CD14-positive monocyte (primary cell): ENCODE measurements at regions not wholly inside any gene's neighbourhood (a gene's known extent, or its start where the extent isn't known, plus 50 kb on each side); places are given as distances from the start of the nearest gene placed in this dataset.

Experiments
- DNase-seq, 3 donors: peaks; one replicate each; pipeline ENCODE4 v3.0.0-alpha.2; 2011 to 2022
- H2AFZ ChIP-seq: 2 replicates; pipeline ENCODE4 v1.6.0; 2012; ENCODE audit warnings: mild to moderate bottlenecking, low read depth, low read length, inconsistent platforms; ENCODE audit not compliant: insufficient read depth, poor library complexity, severe bottlenecking
- H3K27ac ChIP-seq, 2 donors: 1 replicate in 1 of 2; 2 replicates in 1 of 2; pipeline ENCODE4 v1.5.1; 2012 to 2013; ENCODE audit warnings: low read length in 2 of 2, control low read depth in 1 of 2, inconsistent platforms in 1 of 2, low read depth in 1 of 2, mild to moderate bottlenecking in 1 of 2
- H3K27me3 ChIP-seq, 2 donors: one replicate each; pipeline versions ENCODE4 v1.6.0 to v1.6.1; 2011 to 2013; ENCODE audit warnings: low read length in 2 of 2; ENCODE audit not compliant: control insufficient read depth in 2 of 2, insufficient read depth in 2 of 2
- H3K36me3 ChIP-seq, 2 donors: replicated peaks in 1 of 2; 1 replicate in 1 of 2; 2 replicates in 1 of 2; pipeline versions ENCODE4 v1.5.1 to v1.6.1; 2012 to 2013; ENCODE audit warnings: low read length in 2 of 2, control low read depth in 1 of 2, inconsistent platforms in 1 of 2, mild to moderate bottlenecking in 1 of 2; ENCODE audit not compliant: insufficient read depth in 2 of 2, control insufficient read depth in 1 of 2
- H3K4me1 ChIP-seq, 2 donors: 1 replicate in 1 of 2; 2 replicates in 1 of 2; pipeline versions ENCODE4 v1.5.1 to v1.6.1; 2012 to 2013; ENCODE audit warnings: low read length in 2 of 2, control low read depth in 1 of 2, inconsistent platforms in 1 of 2, mild to moderate bottlenecking in 1 of 2, moderate library complexity in 1 of 2; ENCODE audit not compliant: insufficient read depth in 2 of 2, control insufficient read depth in 1 of 2
- H3K4me2 ChIP-seq: replicated peaks from 2 replicates; pipeline ENCODE3; 2012; ENCODE audit warnings: low read length, moderate library complexity, mild to moderate bottlenecking; ENCODE audit not compliant: poor library complexity, severe bottlenecking; ENCODE audit errors: extremely low read depth
- H3K4me3 ChIP-seq, 3 experiments: fragments of 200-600 bp in 1 of 3; sonication (generic) in 1 of 3; replicated peaks in 1 of 3; 1 replicate in 2 of 3; 2 replicates in 1 of 3; pipeline ENCODE4 v1.5.1; 2011 to 2013; ENCODE audit warnings: low read length in 3 of 3, mild to moderate bottlenecking in 3 of 3, control low read depth in 2 of 3, low read depth in 2 of 3, inconsistent platforms in 1 of 3, moderate library complexity in 1 of 3
- H3K79me2 ChIP-seq: 2 replicates; pipeline ENCODE4 v1.6.0; 2012; ENCODE audit warnings: mild to moderate bottlenecking, control low read depth, inconsistent platforms, low read length, moderate library complexity; ENCODE audit not compliant: insufficient read depth
- H3K9ac ChIP-seq: 2 replicates; pipeline ENCODE4 v1.6.0; 2017; ENCODE audit warnings: low read length, mild to moderate bottlenecking; ENCODE audit not compliant: insufficient read depth, poor library complexity, severe bottlenecking
- H3K9me3 ChIP-seq, 2 donors: replicated peaks in 1 of 2; 1 replicate in 1 of 2; 2 replicates in 1 of 2; pipeline versions ENCODE4 v1.5.1 to v1.6.1; 2012 to 2013; ENCODE audit warnings: low read length in 2 of 2, control low read depth in 1 of 2; ENCODE audit not compliant: control insufficient read depth in 1 of 2, insufficient read depth in 1 of 2
- H4K20me1 ChIP-seq: 2 replicates; pipeline ENCODE4 v1.6.0; 2012; ENCODE audit warnings: mild to moderate bottlenecking, low read length, control low read depth, moderate library complexity; ENCODE audit not compliant: insufficient read depth
- H3K27ac Mint-ChIP-seq, 7 donors: one replicate each; pipeline ENCODE4 v1.8.0; 2020; ENCODE audit warnings: mild to moderate bottlenecking in 7 of 7, mixed read lengths in 7 of 7, moderate library complexity in 6 of 7, inconsistent platforms in 2 of 7
- H3K27me3 Mint-ChIP-seq, 3 donors: one replicate each; pipeline ENCODE4 v1.8.0; 2021 to 2022; ENCODE audit warnings: low read depth in 3 of 3, mild to moderate bottlenecking in 3 of 3, mixed read lengths in 3 of 3, moderate library complexity in 3 of 3, inconsistent platforms in 1 of 3
- H3K36me3 Mint-ChIP-seq, 2 donors: one replicate each; pipeline ENCODE4 v1.8.0; 2020; ENCODE audit warnings: mixed read lengths in 2 of 2, inconsistent platforms in 1 of 2, mild to moderate bottlenecking in 1 of 2
- H3K4me1 Mint-ChIP-seq: one replicate; pipeline ENCODE4 v1.8.0; 2020; ENCODE audit warnings: mild to moderate bottlenecking, mixed read lengths
- H3K4me3 Mint-ChIP-seq, 2 donors: one replicate each; pipeline ENCODE4 v1.8.0; 2020; ENCODE audit warnings: mild to moderate bottlenecking in 2 of 2, mixed read lengths in 2 of 2, moderate library complexity in 1 of 2
- H3K9me3 Mint-ChIP-seq, 7 donors: one replicate each; pipeline ENCODE4 v1.8.0; 2020 to 2022; ENCODE audit warnings: mixed read lengths in 7 of 7, mild to moderate bottlenecking in 6 of 7, moderate library complexity in 6 of 7, inconsistent platforms in 2 of 7
- CTCF ChIP-seq: fragments of 200-600 bp; IDR thresholded peaks from one replicate; pipeline ENCODE4 v1.8.0; 2022; ENCODE audit warnings: antibody characterized with exemption, mild to moderate bottlenecking
- WGBS: methylation state at CpG from one replicate; pipeline ENCODE4 v1.1.5; 2013; ENCODE audit warnings: missing lambda C conversion rate; ENCODE audit not compliant: insufficient coverage; 5-methylcytosine and 5-hydroxymethylcytosine counted together
- intact Hi-C, 2 donors: fragments of 100-400 bp; cut with micrococcal nuclease; formaldehyde crosslinking; loops; one replicate each; pipeline versions ENCODE4 v1.15.0 to v1.15.1; 2023

- Histone ChIP-seq H3K36me3 (no peaks in the 10 kb centered on the region), H4K20me1 (no peaks in the 10 kb centered on the region), H3K27ac (no peak overlapping the region), H3K4me1 (no peaks in the 10 kb centered on the region), H3K27me3 (no peaks in the 10 kb centered on the region), H3K9me3 (no peaks in the 10 kb centered on the region), H3K4me3 (no peak overlapping the region), H3K9ac (no peak overlapping the region), H3K79me2 (no peaks in the 10 kb centered on the region), H2AFZ (no peak overlapping the region), H3K4me2 (no peak overlapping the region)
- no peak for DNase-seq
- H3K4me3 Mint-ChIP-seq, result no peak overlapping the region
- peaks cover 0 to 6% (median 2%) of the 10 kb centered on the region in 7 donors for H3K9me3 Mint-ChIP-seq
- no peak for TF ChIP-seq CTCF
- 92% methylated on average over 3 of the region's 4 CpGs for WGBS
- H3K36me3 Mint-ChIP-seq, result no peaks in the 10 kb centered on the region
- H3K27ac Mint-ChIP-seq, result no peak overlapping the region
- no peaks in the 10 kb centered on the region for H3K4me1 Mint-ChIP-seq
- intact Hi-C loops, result no loop called here
- H3K27me3 Mint-ChIP-seq, result peaks cover 0 to 2% (median 0%) of the 10 kb centered on the region in 3 donors
Measured at GRCh38 chr2:53450923-53451322, 316.7 kb upstream of the CHAC2 start.

- H3K4me1 Mint-ChIP-seq, result no peaks in the 10 kb centered on the region
- intact Hi-C loops, result no loop called here
- DNase-seq, result no peak
- Histone ChIP-seq H3K9ac (no peak overlapping the region), H4K20me1 (no peaks in the 10 kb centered on the region), H2AFZ (no peak overlapping the region), H3K9me3 (no peaks in the 10 kb centered on the region), H3K27me3 (no peaks in the 10 kb centered on the region), H3K27ac (no peak overlapping the region), H3K36me3 (no peaks in the 10 kb centered on the region), H3K4me2 (no peak overlapping the region), H3K4me3 (no peak overlapping the region), H3K4me1 (no peaks in the 10 kb centered on the region), H3K79me2 (no peaks in the 10 kb centered on the region)
- no peaks in the 10 kb centered on the region for H3K36me3 Mint-ChIP-seq
- no peak overlapping the region for H3K27ac Mint-ChIP-seq
- H3K4me3 Mint-ChIP-seq, result no peak overlapping the region
- H3K9me3 Mint-ChIP-seq, result peaks cover 0 to 2% (median 0%) of the 10 kb centered on the region in 7 donors
- H3K27me3 Mint-ChIP-seq, result peaks cover 0 to 1% (median 0%) of the 10 kb centered on the region in 3 donors
- WGBS, result no CpG with 5 or more reads among the region's 1 CpG
- TF ChIP-seq CTCF, result no peak
Measured at GRCh38 chr2:53448591-53448990, 319.0 kb upstream of the CHAC2 start.
